ENCODE measurements at regions not wholly inside any gene's neighbourhood (a gene's known extent, or its start where the extent isn't known, plus 50 kb on each side); places are given as distances from the start of the nearest gene placed in this dataset.

DNA sequence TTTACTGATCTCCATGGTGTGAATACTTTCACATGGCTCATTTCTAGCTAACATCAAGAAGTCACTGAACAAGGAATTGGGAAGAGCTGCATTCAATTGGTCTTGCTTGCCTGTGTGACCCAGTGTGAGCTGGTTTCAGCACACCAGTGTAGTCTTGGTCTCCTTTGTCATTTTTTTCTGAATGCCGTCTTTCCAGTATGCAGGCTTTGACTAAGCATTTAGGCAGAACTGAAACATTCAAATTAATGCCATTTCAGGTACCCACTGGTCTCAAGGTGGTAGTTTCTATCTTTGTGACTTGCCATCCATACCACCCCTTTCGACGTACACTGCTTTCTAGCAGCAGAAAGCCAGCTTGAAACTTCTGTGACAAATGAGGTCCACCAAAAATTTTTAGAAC, 550.5 kb upstream of the BOD1L1 start (continued):
- TF ChIP-seq, protein P1, sequence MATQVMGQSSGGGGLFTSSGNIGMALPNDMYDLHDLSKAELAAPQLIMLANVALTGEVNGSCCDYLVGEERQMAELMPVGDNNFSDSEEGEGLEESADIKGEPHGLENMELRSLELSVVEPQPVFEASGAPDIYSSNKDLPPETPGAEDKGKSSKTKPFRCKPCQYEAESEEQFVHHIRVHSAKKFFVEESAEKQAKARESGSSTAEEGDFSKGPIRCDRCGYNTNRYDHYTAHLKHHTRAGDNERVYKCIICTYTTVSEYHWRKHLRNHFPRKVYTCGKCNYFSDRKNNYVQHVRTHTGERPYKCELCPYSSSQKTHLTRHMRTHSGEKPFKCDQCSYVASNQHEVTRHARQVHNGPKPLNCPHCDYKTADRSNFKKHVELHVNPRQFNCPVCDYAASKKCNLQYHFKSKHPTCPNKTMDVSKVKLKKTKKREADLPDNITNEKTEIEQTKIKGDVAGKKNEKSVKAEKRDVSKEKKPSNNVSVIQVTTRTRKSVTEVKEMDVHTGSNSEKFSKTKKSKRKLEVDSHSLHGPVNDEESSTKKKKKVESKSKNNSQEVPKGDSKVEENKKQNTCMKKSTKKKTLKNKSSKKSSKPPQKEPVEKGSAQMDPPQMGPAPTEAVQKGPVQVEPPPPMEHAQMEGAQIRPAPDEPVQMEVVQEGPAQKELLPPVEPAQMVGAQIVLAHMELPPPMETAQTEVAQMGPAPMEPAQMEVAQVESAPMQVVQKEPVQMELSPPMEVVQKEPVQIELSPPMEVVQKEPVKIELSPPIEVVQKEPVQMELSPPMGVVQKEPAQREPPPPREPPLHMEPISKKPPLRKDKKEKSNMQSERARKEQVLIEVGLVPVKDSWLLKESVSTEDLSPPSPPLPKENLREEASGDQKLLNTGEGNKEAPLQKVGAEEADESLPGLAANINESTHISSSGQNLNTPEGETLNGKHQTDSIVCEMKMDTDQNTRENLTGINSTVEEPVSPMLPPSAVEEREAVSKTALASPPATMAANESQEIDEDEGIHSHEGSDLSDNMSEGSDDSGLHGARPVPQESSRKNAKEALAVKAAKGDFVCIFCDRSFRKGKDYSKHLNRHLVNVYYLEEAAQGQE (IDR thresholded peaks at IDR 0.05; ENCODE audit: unreplicated experiment), result no peak
- no peak for TF ChIP-seq EZH2 (IDR thresholded peaks at IDR 0.05; ENCODE audit: low read depth, unreplicated experiment)
- TF ChIP-seq POLR2AphosphoS5 (IDR thresholded peaks at IDR 0.05; ENCODE audit: low read depth), result no peak
- TF ChIP-seq, protein P2, sequence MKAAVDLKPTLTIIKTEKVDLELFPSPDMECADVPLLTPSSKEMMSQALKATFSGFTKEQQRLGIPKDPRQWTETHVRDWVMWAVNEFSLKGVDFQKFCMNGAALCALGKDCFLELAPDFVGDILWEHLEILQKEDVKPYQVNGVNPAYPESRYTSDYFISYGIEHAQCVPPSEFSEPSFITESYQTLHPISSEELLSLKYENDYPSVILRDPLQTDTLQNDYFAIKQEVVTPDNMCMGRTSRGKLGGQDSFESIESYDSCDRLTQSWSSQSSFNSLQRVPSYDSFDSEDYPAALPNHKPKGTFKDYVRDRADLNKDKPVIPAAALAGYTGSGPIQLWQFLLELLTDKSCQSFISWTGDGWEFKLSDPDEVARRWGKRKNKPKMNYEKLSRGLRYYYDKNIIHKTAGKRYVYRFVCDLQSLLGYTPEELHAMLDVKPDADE (IDR thresholded peaks at IDR 0.05), result no peak
- no peak for TF ChIP-seq CREB1 (CRISPR knock-in tag; IDR thresholded peaks at IDR 0.05; ENCODE audit: low read depth)

DNA sequence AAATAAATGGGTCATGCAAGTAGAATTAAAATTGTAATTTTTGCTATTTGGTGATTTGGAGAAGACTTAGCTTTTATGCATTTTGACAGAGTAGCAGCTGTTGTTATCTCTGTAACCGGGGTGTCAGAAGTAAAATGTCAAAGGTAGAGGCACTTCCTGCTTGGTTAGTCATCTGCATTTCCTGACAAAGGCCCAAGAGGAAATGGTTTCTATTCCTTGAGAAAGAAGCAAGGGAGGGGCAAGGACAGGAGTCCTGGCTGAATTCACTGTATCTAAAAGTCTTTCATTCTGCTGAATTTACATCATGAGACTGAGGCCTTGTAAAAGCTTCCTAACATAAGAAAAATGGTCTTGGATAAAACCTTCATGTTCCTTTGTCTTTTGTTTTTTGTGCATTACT, 550.9 kb upstream of the BOD1L1 start:
- Mint-ChIP-seq H3K4me3 (no peak overlapping the region), H3K36me3 (ENCODE audit: low read depth) (no peaks in the 10 kb centered on the region), H3K4me1 (peaks cover 58% of the 10 kb centered on the region), H3K9me3 (no peaks in the 10 kb centered on the region), H3K27me3 (ENCODE audit: insufficient read depth, low read depth, poor library complexity) (peaks cover 4% of the 10 kb centered on the region), H3K27ac (no peak overlapping the region)
- H3K4me1 ChIP-seq (ENCODE audit: insufficient read depth), result peaks cover 55% of the 10 kb centered on the region
- no peaks in the 10 kb centered on the region for H3K79me2 ChIP-seq (replicated peaks; ENCODE audit: insufficient read depth)
- DNase-seq (ENCODE audit: low spot score), result peak; percentile 31
- H3K9me2 ChIP-seq (ENCODE audit: insufficient read depth), result 0 out of 2 replicates have a peak, but pooled peaks cover 6% of the 10 kb centered on the region
- H3K27ac ChIP-seq (ENCODE audit: low read depth), result no peak overlapping the region
- no peak for ATAC-seq
- H3K36me3 ChIP-seq (ENCODE audit: insufficient read depth), result no peaks in the 10 kb centered on the region
- H3F3A ChIP-seq (replicated peaks; ENCODE audit: low read depth), result no peaks in the 10 kb centered on the region
- peak overlapping the region; percentile 31; the same call in 1 of the 2 replicates for H3K4me2 ChIP-seq
- no peaks in the 10 kb centered on the region for H4K20me1 ChIP-seq (replicated peaks; ENCODE audit: insufficient read depth)
- no peak overlapping the region for H3K4me3 ChIP-seq
- no peak overlapping the region for H2AFZ ChIP-seq
- no peaks in the 10 kb centered on the region for H3K27me3 ChIP-seq (ENCODE audit: insufficient read depth)
- TF ChIP-seq, protein P1 (IDR thresholded peaks at IDR 0.05; ENCODE audit: unreplicated experiment), result no peak
- TF ChIP-seq EZH2phosphoT487 (IDR thresholded peaks at IDR 0.05; ENCODE audit: unreplicated experiment) (no peak), JUNB (IDR thresholded peaks at IDR 0.05; ENCODE audit: unreplicated experiment) (no peak), NANOG (IDR thresholded peaks at IDR 0.05; ENCODE audit: borderline replicate concordance) (no peak), STAT1 (IDR thresholded peaks at IDR 0.05; ENCODE audit: unreplicated experiment) (no peak), CREB1 (CRISPR knock-in tag; IDR thresholded peaks at IDR 0.05; ENCODE audit: low read depth) (no peak), POLR2AphosphoS5 (IDR thresholded peaks at IDR 0.05; ENCODE audit: low read depth) (no peak), ZNF114 (CRISPR knock-in tag; IDR thresholded peaks at IDR 0.05) (no peak), ZNF331 (CRISPR knock-in tag; IDR thresholded peaks at IDR 0.05; ENCODE audit: low read depth) (no peak), EZH2 (IDR thresholded peaks at IDR 0.05; ENCODE audit: low read depth, unreplicated experiment) (no peak)
- TF ChIP-seq, protein P2 (IDR thresholded peaks at IDR 0.05), result no peak

Data from GM23338 (cell line).